HG02973 (cell line): ENCODE measurements at regions not wholly inside any gene's neighbourhood (a gene's known extent, or its start where the extent isn't known, plus 50 kb on each side); places are given as distances from the start of the nearest gene placed in this dataset.

Source experiments
- ATAC-seq: cut with Tn5 transposase; IDR thresholded peaks from one replicate; pipeline ENCODE4 v1.9.1; 2021; ENCODE audit warnings: moderate library complexity; ENCODE audit not compliant: unreplicated experiment

DNA sequence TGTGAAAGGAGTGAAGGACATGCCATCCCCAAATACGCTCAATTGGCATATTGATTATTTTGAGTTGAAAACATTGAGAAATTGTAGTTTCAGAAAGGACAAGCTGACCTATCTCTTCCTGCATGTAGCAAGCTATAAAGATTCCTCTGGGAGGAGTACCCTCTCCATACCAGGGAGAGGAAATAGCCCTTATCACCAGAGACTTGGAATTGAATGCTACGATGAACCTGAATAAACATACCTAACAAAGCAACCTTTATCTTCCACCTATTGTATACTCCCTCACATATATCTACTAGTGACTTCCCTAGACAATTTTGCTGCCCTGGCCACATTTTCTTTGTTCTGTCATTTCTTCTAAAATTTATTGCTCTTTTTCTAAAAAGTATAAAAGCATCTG lies 150.2 kb upstream of the EEPD1 start:
- no peak for ATAC-seq

DNA sequence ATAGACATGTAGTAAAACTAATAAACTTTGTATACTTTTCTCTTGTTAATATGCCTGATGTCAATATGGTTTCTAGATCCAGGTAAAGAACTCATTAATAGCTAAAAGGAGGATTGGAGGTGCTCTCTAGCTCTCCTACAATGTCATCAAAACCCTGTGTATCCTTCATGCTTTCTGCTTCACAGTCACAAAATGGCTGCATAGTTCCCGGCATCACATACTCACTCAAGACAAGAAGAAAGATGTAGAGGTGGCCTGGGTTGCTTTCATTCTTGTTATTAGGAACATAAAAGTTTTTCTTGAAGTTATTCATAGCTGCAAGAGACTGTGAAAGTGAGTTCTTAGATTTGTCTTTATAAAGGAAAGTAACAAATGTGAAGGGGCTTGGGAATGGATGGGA lies 149.7 kb upstream of the EEPD1 start:
- ATAC-seq: no peak

DNA sequence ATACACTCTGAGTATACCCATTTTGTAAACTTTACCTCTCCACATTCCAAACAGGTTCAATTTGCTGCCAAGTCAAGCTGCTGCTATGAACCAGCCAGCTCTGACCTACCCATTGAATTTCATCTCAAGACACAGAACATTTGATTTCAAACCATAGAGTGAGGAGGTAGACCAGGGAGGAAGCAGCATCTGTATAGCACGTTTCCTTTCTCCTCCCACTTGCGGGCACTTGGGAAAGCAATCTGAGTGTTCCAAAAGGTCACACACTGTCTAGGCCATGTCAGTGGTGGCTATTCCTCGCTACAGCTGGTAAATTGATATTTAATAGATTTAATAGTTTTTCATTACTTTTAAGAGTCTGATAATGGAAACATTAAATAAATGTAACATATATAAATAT lies 147.8 kb upstream of the EEPD1 start:
- ATAC-seq: no peak

GRCh38 chr7:36005876-36006275 lies 147.2 kb upstream of the EEPD1 start:
- ATAC-seq: no peak

DNA sequence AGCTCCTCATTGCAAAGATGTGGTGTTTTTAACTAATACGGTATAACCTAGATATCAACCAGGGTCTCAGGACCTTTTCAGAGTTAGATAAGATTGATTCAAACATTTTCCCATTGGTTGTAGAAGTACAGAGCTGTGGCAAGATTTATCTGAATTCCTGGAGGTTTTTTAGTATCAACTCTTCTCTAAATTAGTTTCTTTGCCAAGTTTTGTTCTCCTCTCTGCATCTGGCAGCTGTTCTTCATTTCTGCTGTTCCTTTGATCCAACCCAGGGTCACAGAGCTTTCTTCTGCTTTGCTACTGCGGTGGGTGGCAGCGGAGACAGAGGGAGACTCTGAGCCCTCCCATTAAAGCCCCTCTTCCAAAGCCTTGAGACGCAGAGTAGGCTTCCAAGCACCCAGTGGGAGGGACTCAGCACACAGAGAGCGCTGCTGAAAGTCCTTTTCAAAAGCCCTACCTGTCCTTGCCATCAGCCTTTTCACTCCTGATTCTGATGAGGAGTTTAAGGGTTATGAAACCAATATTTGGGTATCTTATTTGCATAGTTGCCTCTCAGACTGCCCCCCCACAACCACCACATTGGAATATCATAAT lies 146.3 kb upstream of the EEPD1 start:
- ATAC-seq: no peak

- no peak for ATAC-seq
Observed at GRCh38 chr7:36010656-36011587, 142.1 kb upstream of the EEPD1 start.

- ATAC-seq: no peak
Observed at GRCh38 chr7:36011588-36011965, 141.5 kb upstream of the EEPD1 start.

- no peak for ATAC-seq
Observed at GRCh38 chr7:36013246-36014014, 139.6 kb upstream of the EEPD1 start.

- ATAC-seq: no peak
Observed at GRCh38 chr7:36014961-36015360, 138.1 kb upstream of the EEPD1 start.

DNA sequence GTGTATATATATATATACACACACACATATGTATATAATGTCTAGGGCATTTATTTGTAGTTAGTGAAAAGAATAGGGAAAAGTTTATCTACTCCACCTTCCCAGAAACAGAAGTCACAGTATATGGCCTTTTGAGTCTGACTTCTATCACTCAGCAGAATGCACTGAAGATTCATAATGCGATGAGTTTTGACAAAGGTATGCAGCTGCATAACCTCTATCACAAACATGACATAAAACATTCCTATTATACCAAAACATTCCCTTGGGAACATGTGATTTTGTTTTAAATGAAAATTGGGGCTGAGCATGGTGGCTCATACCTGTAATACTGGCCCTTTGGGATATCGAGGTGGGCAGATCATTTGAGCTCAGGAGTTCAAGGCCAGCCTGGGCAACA lies 137.3 kb upstream of the EEPD1 start:
- ATAC-seq: no peak

GRCh38 chr7:36016648-36017047 lies 136.4 kb upstream of the EEPD1 start:
- ATAC-seq: no peak

DNA sequence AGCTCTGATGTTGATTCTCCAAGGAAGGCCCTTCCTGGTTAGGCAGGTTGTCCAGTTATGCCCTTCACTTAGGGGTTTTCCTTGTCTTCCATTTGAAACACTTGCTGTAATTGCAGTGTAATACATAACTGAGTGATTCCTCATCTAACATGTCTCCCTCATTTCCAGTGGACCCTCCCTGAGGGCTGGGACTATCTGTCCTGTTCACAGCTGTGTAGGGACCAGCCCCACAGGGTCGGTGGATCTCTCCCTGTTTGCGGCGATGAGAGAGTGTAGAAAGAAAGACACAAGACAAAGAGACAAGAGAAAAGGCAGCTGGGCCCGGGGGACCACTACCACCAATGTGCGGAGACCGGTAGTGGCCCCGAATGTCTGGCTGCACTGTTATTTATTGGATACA lies 135.9 kb upstream of the EEPD1 start:
- no peak for ATAC-seq

- no peak for ATAC-seq
Observed at GRCh38 chr7:36018816-36019484, 134.1 kb upstream of the EEPD1 start.

DNA sequence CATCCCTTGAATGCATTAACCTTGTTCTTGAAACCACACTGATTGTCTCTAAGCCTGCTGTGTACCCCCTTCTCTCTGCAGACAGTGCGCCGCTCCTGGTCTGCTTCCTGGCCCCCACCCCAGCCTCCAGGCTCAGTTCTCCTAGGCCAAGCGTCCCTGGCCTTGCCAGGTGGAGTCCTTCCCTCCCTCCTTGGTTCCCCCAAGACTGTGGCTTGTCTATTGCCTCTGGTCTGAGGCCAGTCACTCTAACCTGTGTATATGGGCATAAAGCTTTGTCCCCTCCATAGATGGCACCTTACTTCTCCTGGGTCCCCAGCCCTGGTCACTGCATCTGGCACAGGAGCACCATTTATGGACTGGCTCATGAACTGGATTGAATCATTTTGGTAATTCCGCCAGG lies 133.5 kb upstream of the EEPD1 start:
- no peak for ATAC-seq

GRCh38 chr7:36019980-36020379 lies 133.1 kb upstream of the EEPD1 start:
- ATAC-seq: no peak

DNA sequence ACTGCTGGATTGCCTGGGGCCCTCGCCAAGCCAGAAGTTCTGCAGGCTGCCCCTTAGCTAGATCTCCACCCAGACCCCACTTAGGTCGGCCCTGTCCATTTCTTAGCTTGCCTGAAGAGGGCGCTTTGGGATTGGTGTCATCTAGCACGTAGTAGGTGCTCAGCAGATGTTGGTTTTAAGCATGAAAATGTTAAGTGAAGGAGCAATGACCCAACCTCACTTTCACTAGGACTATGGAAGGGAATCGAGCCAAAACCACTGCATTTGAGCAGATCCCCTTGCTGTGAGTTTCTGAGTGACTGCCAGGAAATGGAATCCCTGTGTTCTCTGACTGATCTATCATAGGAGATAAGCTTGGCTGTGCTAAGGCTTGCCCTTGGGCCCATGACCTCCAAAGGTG lies 131.7 kb upstream of the EEPD1 start:
- ATAC-seq: no peak

DNA sequence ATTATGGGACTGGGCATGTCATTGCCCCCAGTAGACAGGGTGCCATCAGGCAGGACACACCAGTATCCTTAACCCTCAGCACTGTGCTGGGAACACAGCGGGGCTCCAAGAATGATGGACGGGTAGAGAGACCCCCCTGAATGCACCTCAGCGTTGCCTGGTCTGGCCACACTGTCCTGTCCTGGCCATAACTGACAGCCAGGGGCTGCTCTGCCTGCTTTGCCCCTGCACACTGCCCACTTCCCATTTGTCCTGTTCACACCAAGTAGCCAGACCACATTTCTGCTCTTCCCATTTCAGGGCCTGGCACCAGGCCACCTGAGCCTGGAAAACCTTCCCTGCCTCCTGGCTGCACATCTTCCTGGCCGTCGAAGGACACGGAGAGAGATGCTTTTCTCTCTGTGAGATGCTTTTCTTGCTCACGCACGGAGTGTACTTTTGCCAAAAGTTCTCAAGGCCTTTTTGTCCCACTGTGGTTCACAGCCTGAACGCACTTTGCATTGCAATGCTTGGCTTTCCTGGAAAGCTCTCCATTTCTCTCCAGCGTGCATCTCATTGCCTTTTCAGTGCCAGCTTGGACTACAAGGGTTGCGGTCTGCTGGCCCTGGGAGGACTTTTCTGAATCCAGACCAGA lies 131.0 kb upstream of the EEPD1 start:
- no peak for ATAC-seq

DNA sequence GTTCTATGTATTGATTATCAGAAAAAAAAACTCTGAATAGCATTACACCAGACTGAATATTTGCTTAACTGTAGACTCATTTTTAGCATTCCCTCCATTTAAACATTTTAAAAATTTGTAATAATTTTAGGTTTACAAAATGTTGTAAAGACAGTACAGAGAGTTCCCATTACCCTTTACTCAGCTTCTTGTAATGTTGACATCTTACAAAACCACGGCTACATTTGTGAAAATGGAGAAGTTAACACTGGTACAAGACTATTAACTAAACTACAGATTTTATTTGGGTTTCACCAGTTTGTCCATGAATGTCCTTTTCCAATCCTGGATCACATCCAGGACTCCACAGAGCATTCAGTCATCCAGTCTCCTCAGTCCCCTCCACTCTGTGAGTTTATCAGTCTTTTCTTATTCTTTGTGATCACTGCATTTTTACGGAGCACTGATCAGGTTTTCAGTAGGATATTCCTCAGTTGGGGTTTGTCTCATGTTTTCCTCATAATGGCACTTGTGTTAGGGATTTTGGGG lies 130.0 kb upstream of the EEPD1 start:
- ATAC-seq: no peak

DNA sequence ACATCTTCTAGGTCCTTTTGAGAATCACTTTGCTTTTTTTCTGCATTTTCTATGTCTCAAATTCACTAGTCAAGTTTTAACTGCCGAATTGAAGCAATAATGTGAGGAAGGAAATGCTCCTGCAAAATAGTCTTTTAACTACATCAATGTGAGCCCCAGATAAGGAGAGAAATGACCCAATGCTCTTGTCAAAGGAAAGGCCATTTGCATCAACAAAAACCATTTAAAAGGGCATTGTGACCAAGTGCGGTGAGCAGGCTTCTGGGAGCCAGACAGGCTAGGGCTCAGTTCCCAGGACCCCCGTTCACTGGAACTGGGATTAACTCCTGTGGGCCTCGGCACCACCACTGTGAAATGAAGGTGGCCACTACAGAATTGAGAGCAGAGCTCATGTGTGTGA lies 127.9 kb upstream of the EEPD1 start:
- no peak for ATAC-seq

- no peak for ATAC-seq
Observed at GRCh38 chr7:36029311-36029710, 123.7 kb upstream of the EEPD1 start.
